ENCODE measurements at regions not wholly inside any gene's neighbourhood (a gene's known extent, or its start where the extent isn't known, plus 50 kb on each side); places are given as distances from the start of the nearest gene placed in this dataset.

GRCh38 chr9:107176436-107177151 is 106.5 kb upstream of the RAD23B start:
- H3K27ac Mint-ChIP-seq: no peak overlapping the region
- H3K27me3 Mint-ChIP-seq: peaks cover 14% of the 10 kb centered on the region
- H3K9me3 Mint-ChIP-seq: peaks cover 1% of the 10 kb centered on the region
- POLR2A ChIA-PET: interaction anchor here (0.5 kb wide), 2 partner anchors 183 to 1337 kb away, joined by 6 read pairs; no protein-coding TSS in a partner anchor
- H3K4me1 Mint-ChIP-seq: peaks cover 17% of the 10 kb centered on the region
- CTCF ChIA-PET: no interaction called here
- no peaks in the 10 kb centered on the region for H3K36me3 Mint-ChIP-seq (ENCODE audit: low read depth)
- H3K4me3 Mint-ChIP-seq: no peak overlapping the region
- no peak for DNase-seq

GRCh38 chr9:107177243-107177839 is 105.7 kb upstream of the RAD23B start:
- peaks cover 4% of the 10 kb centered on the region for H3K9me3 Mint-ChIP-seq
- peaks cover 20% of the 10 kb centered on the region for H3K27me3 Mint-ChIP-seq
- no peak overlapping the region for H3K27ac Mint-ChIP-seq
- CTCF ChIA-PET: interaction anchor here (1.3 kb wide), 1 partner anchor 29 kb away, joined by 3 read pairs; no protein-coding TSS in a partner anchor
- H3K4me1 Mint-ChIP-seq: peaks cover 15% of the 10 kb centered on the region
- H3K4me3 Mint-ChIP-seq: no peak overlapping the region
- no peaks in the 10 kb centered on the region for H3K36me3 Mint-ChIP-seq (ENCODE audit: low read depth)
- no peak for DNase-seq
- POLR2A ChIA-PET: interaction anchor here (0.5 kb wide), 1 partner anchor 1338 kb away, joined by 6 read pairs; no protein-coding TSS in a partner anchor

- ChIA-PET POLR2A (no interaction called here), CTCF (interaction anchor here (1.3 kb wide), 1 partner anchor 28 kb away, joined by 3 read pairs; no protein-coding TSS in a partner anchor)
- H3K4me1 Mint-ChIP-seq: peaks cover 9% of the 10 kb centered on the region
- H3K9me3 Mint-ChIP-seq: peaks cover 5% of the 10 kb centered on the region
- H3K27me3 Mint-ChIP-seq: peaks cover 21% of the 10 kb centered on the region
- no peak overlapping the region for H3K4me3 Mint-ChIP-seq
- no peak overlapping the region for H3K27ac Mint-ChIP-seq
- no peak for DNase-seq
- H3K36me3 Mint-ChIP-seq (ENCODE audit: low read depth): no peaks in the 10 kb centered on the region
These were observed 105.2 kb upstream of the RAD23B start for GRCh38 chr9:107177857-107178256.

- CTCF ChIA-PET: interaction anchor here (1.3 kb wide), 1 partner anchor 28 kb away, joined by 3 read pairs; no protein-coding TSS in a partner anchor
- POLR2A ChIA-PET: no interaction called here
These were observed 104.8 kb upstream of the RAD23B start for GRCh38 chr9:107178293-107178692.

GRCh38 chr9:107180206-107180605 is 102.9 kb upstream of the RAD23B start:
- CTCF ChIA-PET: no interaction called here
- Mint-ChIP-seq H3K9me3 (peaks cover 5% of the 10 kb centered on the region), H3K27me3 (peaks cover 36% of the 10 kb centered on the region), H3K4me1 (no peaks in the 10 kb centered on the region), H3K27ac (no peak overlapping the region), H3K4me3 (no peak overlapping the region), H3K36me3 (ENCODE audit: low read depth) (no peaks in the 10 kb centered on the region)
- POLR2A ChIA-PET: no interaction called here
- no peak for DNase-seq

More at GRCh38 chr9:107178293-107178692, 104.8 kb upstream of the RAD23B start:
- Mint-ChIP-seq H3K4me1 (peaks cover 9% of the 10 kb centered on the region), H3K36me3 (ENCODE audit: low read depth) (no peaks in the 10 kb centered on the region), H3K27ac (no peak overlapping the region), H3K27me3 (peaks cover 25% of the 10 kb centered on the region), H3K9me3 (peaks cover 5% of the 10 kb centered on the region), H3K4me3 (no peak overlapping the region)
- no peak for DNase-seq

GRCh38 chr9:107183176-107183575 is 99.9 kb upstream of the RAD23B start:
- Mint-ChIP-seq H3K4me1 (no peaks in the 10 kb centered on the region), H3K27me3 (peaks cover 45% of the 10 kb centered on the region), H3K36me3 (ENCODE audit: low read depth) (no peaks in the 10 kb centered on the region), H3K9me3 (peaks cover 5% of the 10 kb centered on the region), H3K4me3 (no peak overlapping the region), H3K27ac (no peak overlapping the region)
- DNase-seq: no peak
- ChIA-PET POLR2A (no interaction called here), CTCF (no interaction called here)

- H3K4me1 Mint-ChIP-seq: no peaks in the 10 kb centered on the region
- DNase-seq: no peak
- no peaks in the 10 kb centered on the region for H3K36me3 Mint-ChIP-seq (ENCODE audit: low read depth)
- H3K27ac Mint-ChIP-seq: no peak overlapping the region
- no peak overlapping the region for H3K4me3 Mint-ChIP-seq
- H3K27me3 Mint-ChIP-seq: peaks cover 29% of the 10 kb centered on the region
- ChIA-PET CTCF (no interaction called here), POLR2A (no interaction called here)
- no peaks in the 10 kb centered on the region for H3K9me3 Mint-ChIP-seq
These were observed 94.7 kb upstream of the RAD23B start for GRCh38 chr9:107188376-107188775.

GRCh38 chr9:107190061-107190935 is 92.8 kb upstream of the RAD23B start:
- POLR2A ChIA-PET: no interaction called here
- no peaks in the 10 kb centered on the region for H3K36me3 Mint-ChIP-seq (ENCODE audit: low read depth)
- CTCF ChIA-PET: no interaction called here
- H3K4me3 Mint-ChIP-seq: no peak overlapping the region
- H3K27me3 Mint-ChIP-seq: peaks cover 23% of the 10 kb centered on the region
- no peak overlapping the region for H3K27ac Mint-ChIP-seq
- no peaks in the 10 kb centered on the region for H3K4me1 Mint-ChIP-seq
- no peak for DNase-seq
- H3K9me3 Mint-ChIP-seq: no peaks in the 10 kb centered on the region

- Mint-ChIP-seq H3K27me3 (peaks cover 24% of the 10 kb centered on the region), H3K36me3 (ENCODE audit: low read depth) (no peaks in the 10 kb centered on the region), H3K4me1 (no peaks in the 10 kb centered on the region), H3K27ac (no peak overlapping the region), H3K4me3 (no peak overlapping the region), H3K9me3 (no peaks in the 10 kb centered on the region)
- no peak for DNase-seq
- ChIA-PET POLR2A (no interaction called here), CTCF (no interaction called here)
These were observed 92.2 kb upstream of the RAD23B start for GRCh38 chr9:107190936-107191290.

GRCh38 chr9:107193251-107193650 is 89.8 kb upstream of the RAD23B start:
- H3K4me1 Mint-ChIP-seq: no peaks in the 10 kb centered on the region
- no peak for DNase-seq

GRCh38 chr9:107198718-107199117 is 84.4 kb upstream of the RAD23B start:
- H3K36me3 Mint-ChIP-seq (ENCODE audit: low read depth): no peaks in the 10 kb centered on the region
- no peaks in the 10 kb centered on the region for H3K4me1 Mint-ChIP-seq
- no peak for DNase-seq
- peaks cover 11% of the 10 kb centered on the region for H3K27me3 Mint-ChIP-seq
- no peak overlapping the region for H3K4me3 Mint-ChIP-seq
- H3K9me3 Mint-ChIP-seq: peaks cover 2% of the 10 kb centered on the region
- ChIA-PET POLR2A (no interaction called here), CTCF (no interaction called here)
- H3K27ac Mint-ChIP-seq: no peak overlapping the region

More at GRCh38 chr9:107193251-107193650, 89.8 kb upstream of the RAD23B start:
- Mint-ChIP-seq H3K36me3 (ENCODE audit: low read depth) (no peaks in the 10 kb centered on the region), H3K27me3 (peaks cover 21% of the 10 kb centered on the region), H3K27ac (no peak overlapping the region), H3K9me3 (no peaks in the 10 kb centered on the region), H3K4me3 (no peak overlapping the region)
- CTCF ChIA-PET: no interaction called here
- POLR2A ChIA-PET: no interaction called here

GRCh38 chr9:107208121-107208520 is 75.0 kb upstream of the RAD23B start:
- Mint-ChIP-seq H3K9me3 (no peaks in the 10 kb centered on the region), H3K4me1 (peaks cover 4% of the 10 kb centered on the region), H3K4me3 (no peak overlapping the region), H3K27ac (no peak overlapping the region), H3K36me3 (ENCODE audit: low read depth) (no peaks in the 10 kb centered on the region), H3K27me3 (peaks cover 4% of the 10 kb centered on the region)
- ChIA-PET POLR2A (no interaction called here), CTCF (no interaction called here)
- no peak for DNase-seq

GRCh38 chr9:107210775-107211174 is 72.3 kb upstream of the RAD23B start:
- no peak overlapping the region for H3K27ac Mint-ChIP-seq
- CTCF ChIA-PET: interaction anchor here (2.0 kb wide), 1 partner anchor 10 kb away, joined by 5 read pairs; no protein-coding TSS in a partner anchor
- H3K4me1 Mint-ChIP-seq: peaks cover 17% of the 10 kb centered on the region
- no peaks in the 10 kb centered on the region for H3K36me3 Mint-ChIP-seq (ENCODE audit: low read depth)
- POLR2A ChIA-PET: no interaction called here
- no peak overlapping the region for H3K4me3 Mint-ChIP-seq
- no peaks in the 10 kb centered on the region for H3K9me3 Mint-ChIP-seq
- peaks cover 4% of the 10 kb centered on the region for H3K27me3 Mint-ChIP-seq
- no peak for DNase-seq

Data from activated CD4-positive, alpha-beta T cell treated with anti-CD3 and anti-CD28 coated beads, Interleukin-2, amount 10 ng/mL, durations not matched to agents 7 days and 5 days (primary cell).